IMR-90 (cell line): ENCODE measurements at regions not wholly inside any gene's neighbourhood (a gene's known extent, or its start where the extent isn't known, plus 50 kb on each side); places are given as distances from the start of the nearest gene placed in this dataset.

Source experiments
- CEBPB ChIP-seq: IDR thresholded peaks from 2 replicates; pipeline ENCODE4 v1.6.1; 2012; ENCODE audit warnings: low read depth, low read length, improper control_type of control experiment
- CHD1 ChIP-seq: IDR thresholded peaks from 2 replicates; pipeline ENCODE4 v1.6.1; 2012; ENCODE audit warnings: low read depth, low read length, improper control_type of control experiment
- FOS ChIP-seq: fragments of 150-350 bp; IDR thresholded peaks from 2 replicates; pipeline ENCODE4 v1.6.1; 2016; ENCODE audit warnings: low read depth, low read length
- MAFK ChIP-seq: IDR thresholded peaks from 2 replicates; pipeline ENCODE4 v1.6.1; 2012; ENCODE audit warnings: low read depth, low read length, improper control_type of control experiment
- MAZ ChIP-seq: IDR thresholded peaks from 2 replicates; pipeline ENCODE4 v1.6.1; 2012; ENCODE audit warnings: low read depth, mild to moderate bottlenecking, low read length, improper control_type of control experiment, moderate library complexity, borderline replicate concordance
- POLR2A ChIP-seq: IDR thresholded peaks from 2 replicates; pipeline ENCODE4 v1.6.1; 2012; ENCODE audit warnings: mild to moderate bottlenecking, low read depth, low read length
- RAD21 ChIP-seq: IDR thresholded peaks from 2 replicates; pipeline ENCODE4 v1.6.1; 2012; ENCODE audit warnings: low read length, improper control_type of control experiment
- RFX5 ChIP-seq: IDR thresholded peaks from 2 replicates; pipeline ENCODE4 v1.8.0; 2012; ENCODE audit warnings: low read depth, mild to moderate bottlenecking, low read length, moderate library complexity
- SMC3 ChIP-seq: fragments of 150-350 bp; IDR thresholded peaks from 2 replicates; pipeline ENCODE4 v1.6.1; 2016; ENCODE audit warnings: low read depth, mild to moderate bottlenecking, antibody characterized with exemption, low read length, moderate library complexity
- TF ChIP-seq, protein P1 (sequence below): conservative IDR thresholded peaks from 2 replicates; pipeline ENCODE4 v1.5.1; 2012; ENCODE audit warnings: mild to moderate bottlenecking, low read depth, low read length, improper control_type of control experiment
- TF ChIP-seq, protein P2 (sequence below): fragments of 150-350 bp; IDR thresholded peaks from 2 replicates; pipeline ENCODE4 v1.6.1; 2016; ENCODE audit warnings: low read depth, mild to moderate bottlenecking, low read length, moderate library complexity, borderline replicate concordance

- TF ChIP-seq RAD21, result no peak
- TF ChIP-seq, protein P1, sequence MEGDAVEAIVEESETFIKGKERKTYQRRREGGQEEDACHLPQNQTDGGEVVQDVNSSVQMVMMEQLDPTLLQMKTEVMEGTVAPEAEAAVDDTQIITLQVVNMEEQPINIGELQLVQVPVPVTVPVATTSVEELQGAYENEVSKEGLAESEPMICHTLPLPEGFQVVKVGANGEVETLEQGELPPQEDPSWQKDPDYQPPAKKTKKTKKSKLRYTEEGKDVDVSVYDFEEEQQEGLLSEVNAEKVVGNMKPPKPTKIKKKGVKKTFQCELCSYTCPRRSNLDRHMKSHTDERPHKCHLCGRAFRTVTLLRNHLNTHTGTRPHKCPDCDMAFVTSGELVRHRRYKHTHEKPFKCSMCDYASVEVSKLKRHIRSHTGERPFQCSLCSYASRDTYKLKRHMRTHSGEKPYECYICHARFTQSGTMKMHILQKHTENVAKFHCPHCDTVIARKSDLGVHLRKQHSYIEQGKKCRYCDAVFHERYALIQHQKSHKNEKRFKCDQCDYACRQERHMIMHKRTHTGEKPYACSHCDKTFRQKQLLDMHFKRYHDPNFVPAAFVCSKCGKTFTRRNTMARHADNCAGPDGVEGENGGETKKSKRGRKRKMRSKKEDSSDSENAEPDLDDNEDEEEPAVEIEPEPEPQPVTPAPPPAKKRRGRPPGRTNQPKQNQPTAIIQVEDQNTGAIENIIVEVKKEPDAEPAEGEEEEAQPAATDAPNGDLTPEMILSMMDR, result no peak
- no peak for TF ChIP-seq POLR2A
- TF ChIP-seq, protein P2, sequence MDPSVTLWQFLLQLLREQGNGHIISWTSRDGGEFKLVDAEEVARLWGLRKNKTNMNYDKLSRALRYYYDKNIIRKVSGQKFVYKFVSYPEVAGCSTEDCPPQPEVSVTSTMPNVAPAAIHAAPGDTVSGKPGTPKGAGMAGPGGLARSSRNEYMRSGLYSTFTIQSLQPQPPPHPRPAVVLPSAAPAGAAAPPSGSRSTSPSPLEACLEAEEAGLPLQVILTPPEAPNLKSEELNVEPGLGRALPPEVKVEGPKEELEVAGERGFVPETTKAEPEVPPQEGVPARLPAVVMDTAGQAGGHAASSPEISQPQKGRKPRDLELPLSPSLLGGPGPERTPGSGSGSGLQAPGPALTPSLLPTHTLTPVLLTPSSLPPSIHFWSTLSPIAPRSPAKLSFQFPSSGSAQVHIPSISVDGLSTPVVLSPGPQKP, result no peak
- no peak for TF ChIP-seq MAZ
- TF ChIP-seq CEBPB, result no peak
- TF ChIP-seq SMC3, result no peak
- no peak for TF ChIP-seq MAFK
- no peak for TF ChIP-seq CHD1
- TF ChIP-seq FOS, result no peak
- no peak for TF ChIP-seq RFX5
Observed at GRCh38 chr18:7173216-7173615, 55.6 kb upstream of the LAMA1 start.
